SK-N-MC (cell line): ENCODE measurements at regions not wholly inside any gene's neighbourhood (a gene's known extent, or its start where the extent isn't known, plus 50 kb on each side); places are given as distances from the start of the nearest gene placed in this dataset.

Source experiments
- FOXP2 ChIP-seq: optimal IDR thresholded peaks from 2 replicates; pipeline ENCODE3; 2011; ENCODE audit warnings: mild to moderate bottlenecking, moderate library complexity; ENCODE audit not compliant: insufficient read depth; ENCODE audit errors: extremely low read length, control extremely low read depth
- POLR2AphosphoS5 ChIP-seq: IDR thresholded peaks from 2 replicates; pipeline ENCODE4 v1.6.1; 2012; ENCODE audit warnings: mild to moderate bottlenecking, low read depth, low read length, borderline replicate concordance

- TF ChIP-seq FOXP2 (no peak), POLR2AphosphoS5 (no peak)
Measured at GRCh38 chr18:76274468-76275289, 220.4 kb downstream of the ZNF516 start.
